Naive B cell (primary cell): ENCODE measurements at regions not wholly inside any gene's neighbourhood (a gene's known extent, or its start where the extent isn't known, plus 50 kb on each side); places are given as distances from the start of the nearest gene placed in this dataset.

Experiments used
- ATAC-seq, 2 donors: fragments of 150-1000 bp; cut with Tn5 transposase; 2 replicates each; pipeline ENCODE4 v1.10.0; 2021; ENCODE audit warnings: low read depth in 2 of 2, mild to moderate bottlenecking in 2 of 2, moderate library complexity in 2 of 2
- DNase-seq: peaks from one replicate; pipeline ENCODE4 v3.0.0; 2022
- H3K27ac Mint-ChIP-seq, 6 donors: one replicate each; pipeline ENCODE4 v1.8.0; 2020 to 2022; ENCODE audit warnings: mild to moderate bottlenecking in 6 of 6, mixed read lengths in 6 of 6, moderate library complexity in 5 of 6, inconsistent platforms in 2 of 6
- H3K27me3 Mint-ChIP-seq, 3 donors: one replicate each; pipeline ENCODE4 v1.8.0; 2021 to 2022; ENCODE audit warnings: mixed read lengths in 3 of 3, mild to moderate bottlenecking in 1 of 3
- H3K36me3 Mint-ChIP-seq, 2 donors: one replicate each; pipeline ENCODE4 v1.8.0; 2020 to 2022; ENCODE audit warnings: mixed read lengths in 2 of 2, inconsistent platforms in 1 of 2, mild to moderate bottlenecking in 1 of 2
- H3K4me1 Mint-ChIP-seq, 3 donors: one replicate each; pipeline ENCODE4 v1.8.0; 2020 to 2022; ENCODE audit warnings: mixed read lengths in 3 of 3, inconsistent platforms in 1 of 3, mild to moderate bottlenecking in 1 of 3, moderate library complexity in 1 of 3
- H3K4me3 Mint-ChIP-seq, 8 donors: one replicate each; pipeline ENCODE4 v1.8.0; 2020 to 2022; ENCODE audit warnings: mild to moderate bottlenecking in 8 of 8, mixed read lengths in 8 of 8, moderate library complexity in 8 of 8, inconsistent platforms in 2 of 8
- H3K9me3 Mint-ChIP-seq, 7 donors: one replicate each; pipeline ENCODE4 v1.8.0; 2020 to 2022; ENCODE audit warnings: mixed read lengths in 7 of 7, mild to moderate bottlenecking in 5 of 7, inconsistent platforms in 2 of 7, moderate library complexity in 1 of 7

GRCh38 chr22:47433627-47434026 lies 671.2 kb downstream of the TBC1D22A start:
- H3K27me3 Mint-ChIP-seq, result peaks cover 0 to 15% (median 10%) of the 10 kb centered on the region in 3 donors
- peaks cover 5 to 11% of the 10 kb centered on the region in 2 donors for H3K36me3 Mint-ChIP-seq
- no peak overlapping the region for H3K4me3 Mint-ChIP-seq
- DNase-seq, result no peak
- H3K9me3 Mint-ChIP-seq, result peaks cover under 1 to 22% (median 14%) of the 10 kb centered on the region in 7 donors
- peaks cover 0 to 1% (median 0%) of the 10 kb centered on the region in 3 donors for H3K4me1 Mint-ChIP-seq
- H3K27ac Mint-ChIP-seq, result no peak overlapping the region
- no peak for ATAC-seq

GRCh38 chr22:47432683-47433082 lies 670.2 kb downstream of the TBC1D22A start:
- no peak overlapping the region for H3K4me3 Mint-ChIP-seq
- H3K9me3 Mint-ChIP-seq, result peaks cover 2 to 32% (median 14%) of the 10 kb centered on the region in 7 donors
- H3K36me3 Mint-ChIP-seq, result peaks cover 5 to 11% of the 10 kb centered on the region in 2 donors
- peaks cover 0 to 1% (median 0%) of the 10 kb centered on the region in 3 donors for H3K4me1 Mint-ChIP-seq
- peaks cover 0 to 15% (median 10%) of the 10 kb centered on the region in 3 donors for H3K27me3 Mint-ChIP-seq
- no peak for DNase-seq
- H3K27ac Mint-ChIP-seq, result no peak overlapping the region
- ATAC-seq, result no peak

- Mint-ChIP-seq H3K27ac (no peak overlapping the region), H3K9me3 (peaks cover 0 to 14% (median 3%) of the 10 kb centered on the region in 7 donors), H3K36me3 (no peaks in the 10 kb centered on the region), H3K4me1 (no peaks in the 10 kb centered on the region), H3K4me3 (no peak overlapping the region), H3K27me3 (peaks cover 14 to 25% (median 24%) of the 10 kb centered on the region in 3 donors)
- DNase-seq (no peak), ATAC-seq (no peak)
These were observed 661.7 kb downstream of the TBC1D22A start for GRCh38 chr22:47423861-47424820.

GRCh38 chr22:47423266-47423665 lies 660.8 kb downstream of the TBC1D22A start:
- no peaks in the 10 kb centered on the region for H3K36me3 Mint-ChIP-seq
- no peaks in the 10 kb centered on the region for H3K4me1 Mint-ChIP-seq
- ATAC-seq, result no peak
- peaks cover 0 to 13% (median under 1%) of the 10 kb centered on the region in 7 donors for H3K9me3 Mint-ChIP-seq
- no peak overlapping the region for H3K4me3 Mint-ChIP-seq
- H3K27me3 Mint-ChIP-seq, result peaks cover 14 to 25% (median 25%) of the 10 kb centered on the region in 3 donors
- no peak for DNase-seq
- no peak overlapping the region for H3K27ac Mint-ChIP-seq

- no peak for ATAC-seq
- Mint-ChIP-seq H3K4me3 (no peak overlapping the region), H3K27me3 (peaks cover 14 to 28% (median 25%) of the 10 kb centered on the region in 3 donors), H3K36me3 (no peaks in the 10 kb centered on the region), H3K9me3 (peaks cover 0 to 10% (median 0%) of the 10 kb centered on the region in 7 donors), H3K27ac (no peak overlapping the region), H3K4me1 (no peaks in the 10 kb centered on the region)
- no peak for DNase-seq
These were observed 660.3 kb downstream of the TBC1D22A start for GRCh38 chr22:47422736-47423135.

- ATAC-seq (no peak), DNase-seq (no peak)
- Mint-ChIP-seq H3K4me3 (no peak overlapping the region), H3K4me1 (no peaks in the 10 kb centered on the region), H3K27me3 (peaks cover 14 to 31% (median 25%) of the 10 kb centered on the region in 3 donors), H3K36me3 (no peaks in the 10 kb centered on the region), H3K27ac (no peak overlapping the region), H3K9me3 (peaks cover 0 to 14% (median 2%) of the 10 kb centered on the region in 7 donors)
These were observed 659.4 kb downstream of the TBC1D22A start for GRCh38 chr22:47421846-47422245.

GRCh38 chr22:47420211-47420610 lies 657.8 kb downstream of the TBC1D22A start:
- no peak for ATAC-seq
- H3K9me3 Mint-ChIP-seq, result peaks cover 2 to 26% (median 6%) of the 10 kb centered on the region in 7 donors

GRCh38 chr22:47419239-47419638 lies 656.8 kb downstream of the TBC1D22A start:
- ATAC-seq, result no peak
- H3K9me3 Mint-ChIP-seq, result peaks cover 2 to 26% (median 6%) of the 10 kb centered on the region in 7 donors
- no peak for DNase-seq
- H3K4me1 Mint-ChIP-seq, result no peaks in the 10 kb centered on the region
- no peaks in the 10 kb centered on the region for H3K36me3 Mint-ChIP-seq
- H3K4me3 Mint-ChIP-seq, result no peak overlapping the region
- no peak overlapping the region for H3K27ac Mint-ChIP-seq
- peaks cover 14 to 25% (median 21%) of the 10 kb centered on the region in 3 donors for H3K27me3 Mint-ChIP-seq

More at GRCh38 chr22:47420211-47420610, 657.8 kb downstream of the TBC1D22A start:
- Mint-ChIP-seq H3K4me3 (no peak overlapping the region), H3K27me3 (peaks cover 14 to 25% (median 21%) of the 10 kb centered on the region in 3 donors), H3K4me1 (no peaks in the 10 kb centered on the region), H3K27ac (no peak overlapping the region), H3K36me3 (no peaks in the 10 kb centered on the region)
- no peak for DNase-seq

GRCh38 chr22:47417699-47418098 lies 655.2 kb downstream of the TBC1D22A start:
- Mint-ChIP-seq H3K36me3 (no peaks in the 10 kb centered on the region), H3K27me3 (peaks cover 10 to 21% (median 16%) of the 10 kb centered on the region in 3 donors), H3K9me3 (peaks cover 2 to 26% (median 6%) of the 10 kb centered on the region in 7 donors), H3K4me3 (no peak overlapping the region), H3K4me1 (no peaks in the 10 kb centered on the region), H3K27ac (no peak overlapping the region)
- ATAC-seq (no peak), DNase-seq (no peak)

GRCh38 chr22:47411006-47411405 lies 648.6 kb downstream of the TBC1D22A start:
- no peak overlapping the region for H3K4me3 Mint-ChIP-seq
- H3K4me1 Mint-ChIP-seq, result no peaks in the 10 kb centered on the region
- H3K9me3 Mint-ChIP-seq, result peaks cover 0 to 10% (median 0%) of the 10 kb centered on the region in 7 donors

GRCh38 chr22:47409539-47410275 lies 647.3 kb downstream of the TBC1D22A start:
- no peak for ATAC-seq
- H3K4me1 Mint-ChIP-seq, result no peaks in the 10 kb centered on the region
- no peak overlapping the region for H3K4me3 Mint-ChIP-seq
- H3K9me3 Mint-ChIP-seq, result peaks cover 0 to 5% (median 0%) of the 10 kb centered on the region in 7 donors
- peaks cover 6 to 30% (median 26%) of the 10 kb centered on the region in 3 donors for H3K27me3 Mint-ChIP-seq
- peak overlapping the region in 1 of 6 donors; percentile 39 for H3K27ac Mint-ChIP-seq
- H3K36me3 Mint-ChIP-seq, result no peaks in the 10 kb centered on the region
- no peak for DNase-seq

More at GRCh38 chr22:47411006-47411405, 648.6 kb downstream of the TBC1D22A start:
- DNase-seq (no peak), ATAC-seq (no peak)
- H3K27ac Mint-ChIP-seq, result no peak overlapping the region
- H3K36me3 Mint-ChIP-seq, result no peaks in the 10 kb centered on the region
- peaks cover 6 to 30% (median 26%) of the 10 kb centered on the region in 3 donors for H3K27me3 Mint-ChIP-seq

- H3K27me3 Mint-ChIP-seq, result peaks cover 6 to 30% (median 26%) of the 10 kb centered on the region in 3 donors
- no peak overlapping the region for H3K27ac Mint-ChIP-seq
- no peaks in the 10 kb centered on the region for H3K4me1 Mint-ChIP-seq
- no peaks in the 10 kb centered on the region for H3K36me3 Mint-ChIP-seq
- H3K9me3 Mint-ChIP-seq, result peaks cover 0 to under 1% (median 0%) of the 10 kb centered on the region in 7 donors
- no peak for DNase-seq
- ATAC-seq, result no peak
- no peak overlapping the region for H3K4me3 Mint-ChIP-seq
These were observed 646.0 kb downstream of the TBC1D22A start for GRCh38 chr22:47408409-47408808.

GRCh38 chr22:47407461-47408025 lies 645.1 kb downstream of the TBC1D22A start:
- H3K4me1 Mint-ChIP-seq, result no peaks in the 10 kb centered on the region
- H3K9me3 Mint-ChIP-seq, result no peaks in the 10 kb centered on the region
- peak overlapping the region in 1 of 6 donors; percentile 30 for H3K27ac Mint-ChIP-seq
- no peak for ATAC-seq
- no peak for DNase-seq
- H3K27me3 Mint-ChIP-seq, result peaks cover 6 to 28% (median 24%) of the 10 kb centered on the region in 3 donors
- no peak overlapping the region for H3K4me3 Mint-ChIP-seq
- no peaks in the 10 kb centered on the region for H3K36me3 Mint-ChIP-seq
